Thoracic aorta (tissue), 2 donors: ENCODE measurements at regions not wholly inside any gene's neighbourhood (a gene's known extent, or its start where the extent isn't known, plus 50 kb on each side); places are given as distances from the start of the nearest gene placed in this dataset.

Experiments used
- ATAC-seq: fragments of 150-250 bp; one replicate; pipeline ENCODE4 v1.8.0; 2017; ENCODE audit warnings: low read depth; ENCODE audit not compliant: insufficient number of reproducible peaks, low FRiP score
- DNase-seq: peaks from one replicate; pipeline ENCODE4 v3.0.0-alpha.2; 2020; ENCODE audit warnings: low spot score
- H3K27ac ChIP-seq, 2 donors: fragments of 200-600 bp; sonication (generic); 1 replicate in 1 of 2; 2 replicates in 1 of 2; pipeline ENCODE4 v1.5.1; 2016; ENCODE audit warnings: mild to moderate bottlenecking in 2 of 2, moderate library complexity in 2 of 2
- H3K27me3 ChIP-seq: fragments of 200-600 bp; sonication (generic); replicated peaks from 2 replicates; pipeline ENCODE4 v1.6.0; 2016; ENCODE audit warnings: mild to moderate bottlenecking; ENCODE audit not compliant: insufficient read depth
- H3K36me3 ChIP-seq: fragments of 200-600 bp; sonication (generic); one replicate; pipeline ENCODE4 v1.5.1; 2016
- H3K4me1 ChIP-seq, 2 donors: fragments of 200-600 bp; sonication (generic); 1 replicate in 1 of 2; 2 replicates in 1 of 2; pipeline versions ENCODE4 v1.5.1 to v1.6.0; 2016; ENCODE audit warnings: low read depth in 2 of 2, mild to moderate bottlenecking in 1 of 2; ENCODE audit not compliant: control insufficient read depth in 1 of 2
- H3K4me3 ChIP-seq: fragments of 200-600 bp; sonication (generic); 2 replicates; pipeline ENCODE4 v1.5.1; 2016; ENCODE audit warnings: mild to moderate bottlenecking
- H3K9me3 ChIP-seq: fragments of 200-600 bp; sonication (generic); 2 replicates; pipeline ENCODE4 v1.5.1; 2016
- CTCF ChIP-seq: fragments of 200-600 bp; sonication (generic); IDR thresholded peaks from one replicate; pipeline ENCODE4 v1.5.1; 2019; ENCODE audit warnings: antibody characterized with exemption

DNA sequence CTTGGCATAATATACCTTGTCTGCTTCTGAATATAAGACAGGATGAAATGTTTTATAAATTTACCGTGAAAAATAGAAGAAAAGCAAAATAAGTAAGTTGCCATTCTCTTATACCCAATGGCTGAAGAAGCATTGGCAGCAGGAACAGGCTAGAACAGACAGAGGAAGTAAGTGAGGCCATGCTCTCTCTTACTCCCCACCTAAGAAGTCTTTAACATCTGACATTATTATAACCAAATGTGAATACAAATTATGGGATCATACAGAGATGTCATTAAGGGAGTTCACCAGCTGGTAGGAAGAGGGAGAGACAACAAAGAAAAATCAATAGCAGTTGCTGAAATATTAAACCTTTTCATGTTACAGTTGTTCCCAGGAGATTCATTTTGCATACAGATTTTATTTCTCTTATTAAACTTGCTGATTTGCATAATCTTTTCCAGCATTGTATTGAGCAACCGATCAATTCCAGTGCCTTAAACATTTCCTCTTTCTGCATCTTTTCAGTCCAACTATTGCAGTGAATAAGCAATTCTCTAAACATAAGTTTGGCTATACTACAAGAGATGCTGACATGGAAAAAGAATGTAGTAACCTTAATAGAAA, 270.6 kb downstream of the SLC6A15 start:
- no peak for ATAC-seq
- H3K4me3 ChIP-seq, result no peak overlapping the region
- H3K9me3 ChIP-seq, result no peaks in the 10 kb centered on the region
- no peak for TF ChIP-seq CTCF
- no peak for DNase-seq
- no peaks in the 10 kb centered on the region for H3K27me3 ChIP-seq
- no peak overlapping the region for H3K27ac ChIP-seq
- H3K36me3 ChIP-seq, result no peaks in the 10 kb centered on the region
- H3K4me1 ChIP-seq, result no peaks in the 10 kb centered on the region

- Histone ChIP-seq H3K27me3 (no peaks in the 10 kb centered on the region), H3K4me3 (no peak overlapping the region), H3K27ac (no peak overlapping the region), H3K4me1 (no peaks in the 10 kb centered on the region), H3K9me3 (no peaks in the 10 kb centered on the region), H3K36me3 (no peaks in the 10 kb centered on the region)
- ATAC-seq, result no peak
- no peak for TF ChIP-seq CTCF
- DNase-seq, result no peak
Observed at GRCh38 chr12:84638811-84639368, 273.7 kb downstream of the SLC6A15 start.

DNA sequence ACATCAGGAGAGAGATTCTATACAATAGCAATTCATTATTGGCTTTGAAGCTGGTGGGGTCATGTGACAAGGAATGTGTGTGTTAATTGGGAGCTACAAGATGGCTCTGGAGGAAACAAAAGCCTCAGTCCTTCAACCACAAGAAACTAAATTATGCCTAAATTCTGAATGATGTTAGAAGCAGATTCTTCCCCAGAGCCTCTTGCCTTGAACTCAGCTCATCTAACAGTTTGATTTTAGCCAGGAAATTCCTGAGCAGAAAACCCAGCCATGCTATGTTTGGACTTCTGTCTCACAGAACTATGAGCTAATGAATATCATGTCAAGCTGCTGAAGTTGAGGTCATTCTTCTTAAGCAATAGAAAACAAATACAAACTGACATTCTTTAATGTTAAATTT, 274.7 kb downstream of the SLC6A15 start:
- H3K4me1 ChIP-seq, result no peaks in the 10 kb centered on the region
- H3K36me3 ChIP-seq, result no peaks in the 10 kb centered on the region
- TF ChIP-seq CTCF, result no peak
- no peaks in the 10 kb centered on the region for H3K9me3 ChIP-seq
- H3K4me3 ChIP-seq, result no peak overlapping the region
- no peak overlapping the region for H3K27ac ChIP-seq
- no peaks in the 10 kb centered on the region for H3K27me3 ChIP-seq
- ATAC-seq (no peak), DNase-seq (no peak)

GRCh38 chr12:84636801-84637290, 275.8 kb downstream of the SLC6A15 start:
- no peak for TF ChIP-seq CTCF
- H3K4me3 ChIP-seq, result no peak overlapping the region
- DNase-seq (no peak), ATAC-seq (no peak)
- H3K27me3 ChIP-seq, result no peaks in the 10 kb centered on the region
- no peaks in the 10 kb centered on the region for H3K9me3 ChIP-seq
- no peaks in the 10 kb centered on the region for H3K4me1 ChIP-seq
- H3K27ac ChIP-seq, result no peak overlapping the region
- H3K36me3 ChIP-seq, result no peaks in the 10 kb centered on the region

- Histone ChIP-seq H3K27ac (no peak overlapping the region), H3K36me3 (no peaks in the 10 kb centered on the region), H3K27me3 (no peaks in the 10 kb centered on the region), H3K4me1 (no peaks in the 10 kb centered on the region), H3K9me3 (no peaks in the 10 kb centered on the region), H3K4me3 (no peak overlapping the region)
- ATAC-seq (no peak), DNase-seq (no peak)
- no peak for TF ChIP-seq CTCF
Observed at GRCh38 chr12:84634526-84634925, 278.1 kb downstream of the SLC6A15 start.
